GM23338 (cell line): ENCODE measurements at regions not wholly inside any gene's neighbourhood (a gene's known extent, or its start where the extent isn't known, plus 50 kb on each side); places are given as distances from the start of the nearest gene placed in this dataset.

Experiments used
- ATAC-seq: fragments of 200-7000 bp; cut with Tn5 transposase; 3 replicates; pipeline ENCODE4 v1.9.1; 2020
- DNase-seq: peaks from one replicate; pipeline ENCODE4 v3.0.0-alpha.2; 2015; ENCODE audit warnings: low spot score
- H2AFZ ChIP-seq: fragments of 200-600 bp; sonication (generic); 2 replicates; pipeline ENCODE4 v1.8.0; 2016; ENCODE audit warnings: antibody characterized with exemption, mild to moderate bottlenecking, moderate library complexity
- H3F3A ChIP-seq: fragments of 200-600 bp; sonication (generic); replicated peaks from 2 replicates; pipeline ENCODE4 v1.8.0; 2017; ENCODE audit warnings: antibody characterized with exemption, mixed run types, low read depth
- H3K27ac ChIP-seq: fragments of 200-600 bp; sonication (generic); 2 replicates; pipeline ENCODE4 v1.6.1; 2016; ENCODE audit warnings: low read depth
- H3K27me3 ChIP-seq: fragments of 200-600 bp; sonication (generic); 2 replicates; pipeline ENCODE4 v1.8.0; 2016; ENCODE audit warnings: mild to moderate bottlenecking, mixed run types, moderate library complexity; ENCODE audit not compliant: insufficient read depth
- H3K36me3 ChIP-seq: fragments of 200-600 bp; sonication (generic); 2 replicates; pipeline ENCODE4 v1.8.0; 2016; ENCODE audit warnings: mild to moderate bottlenecking; ENCODE audit not compliant: insufficient read depth
- H3K4me1 ChIP-seq: fragments of 200-600 bp; sonication (generic); 2 replicates; pipeline ENCODE4 v1.8.0; 2016; ENCODE audit warnings: mild to moderate bottlenecking, moderate library complexity; ENCODE audit not compliant: insufficient read depth
- H3K4me2 ChIP-seq: fragments of 200-600 bp; sonication (generic); 2 replicates; pipeline ENCODE4 v1.7.1; 2017; ENCODE audit warnings: mixed run types
- H3K4me3 ChIP-seq: fragments of 200-600 bp; sonication (generic); 2 replicates; pipeline ENCODE4 v1.6.1; 2016; ENCODE audit warnings: mixed run types
- H3K79me2 ChIP-seq: fragments of 200-600 bp; sonication (generic); replicated peaks from 2 replicates; pipeline ENCODE4 v1.8.0; 2017; ENCODE audit warnings: mild to moderate bottlenecking; ENCODE audit not compliant: insufficient read depth
- H3K9me2 ChIP-seq: fragments of 200-600 bp; sonication (generic); 2 replicates; pipeline ENCODE4 v1.8.0; 2017; ENCODE audit not compliant: insufficient read depth
- H4K20me1 ChIP-seq: fragments of 200-600 bp; sonication (generic); replicated peaks from 2 replicates; pipeline ENCODE4 v1.8.0; 2017; ENCODE audit warnings: mild to moderate bottlenecking; ENCODE audit not compliant: insufficient read depth
- H3K27ac Mint-ChIP-seq: 2 replicates; pipeline ENCODE4 v1.8.0; 2020; ENCODE audit warnings: inconsistent platforms, mild to moderate bottlenecking, moderate library complexity, mixed read lengths
- H3K27me3 Mint-ChIP-seq: 3 replicates; pipeline ENCODE4 v1.8.0; 2022; ENCODE audit warnings: low read depth, mild to moderate bottlenecking, moderate library complexity, mixed read lengths, inconsistent platforms; ENCODE audit not compliant: insufficient read depth, poor library complexity
- H3K36me3 Mint-ChIP-seq: 3 replicates; pipeline ENCODE4 v1.8.0; 2021; ENCODE audit warnings: low read depth, mild to moderate bottlenecking, inconsistent platforms, moderate library complexity, mixed read lengths
- H3K4me1 Mint-ChIP-seq: 3 replicates; pipeline ENCODE4 v1.8.0; 2020; ENCODE audit warnings: mild to moderate bottlenecking, inconsistent platforms, mixed read lengths
- H3K4me3 Mint-ChIP-seq: 3 replicates; pipeline ENCODE4 v1.8.0; 2021; ENCODE audit warnings: moderate library complexity, mild to moderate bottlenecking, inconsistent platforms, mixed read lengths
- H3K9me3 Mint-ChIP-seq: 3 replicates; pipeline ENCODE4 v1.8.0; 2020; ENCODE audit warnings: moderate library complexity, mild to moderate bottlenecking, inconsistent platforms, mixed read lengths
- TF ChIP-seq, protein P1 (sequence below): fragments of 250-450 bp; sonication (Bioruptor Pico); IDR thresholded peaks from 2 replicates; pipeline ENCODE4 v1.5.0; 2020; ENCODE audit warnings: mild to moderate bottlenecking, moderate library complexity
- TF ChIP-seq, protein P2 (sequence below): IDR thresholded peaks from 2 replicates; pipeline ENCODE4 v1.6.1; 2016; ENCODE audit warnings: antibody characterized with exemption

DNA sequence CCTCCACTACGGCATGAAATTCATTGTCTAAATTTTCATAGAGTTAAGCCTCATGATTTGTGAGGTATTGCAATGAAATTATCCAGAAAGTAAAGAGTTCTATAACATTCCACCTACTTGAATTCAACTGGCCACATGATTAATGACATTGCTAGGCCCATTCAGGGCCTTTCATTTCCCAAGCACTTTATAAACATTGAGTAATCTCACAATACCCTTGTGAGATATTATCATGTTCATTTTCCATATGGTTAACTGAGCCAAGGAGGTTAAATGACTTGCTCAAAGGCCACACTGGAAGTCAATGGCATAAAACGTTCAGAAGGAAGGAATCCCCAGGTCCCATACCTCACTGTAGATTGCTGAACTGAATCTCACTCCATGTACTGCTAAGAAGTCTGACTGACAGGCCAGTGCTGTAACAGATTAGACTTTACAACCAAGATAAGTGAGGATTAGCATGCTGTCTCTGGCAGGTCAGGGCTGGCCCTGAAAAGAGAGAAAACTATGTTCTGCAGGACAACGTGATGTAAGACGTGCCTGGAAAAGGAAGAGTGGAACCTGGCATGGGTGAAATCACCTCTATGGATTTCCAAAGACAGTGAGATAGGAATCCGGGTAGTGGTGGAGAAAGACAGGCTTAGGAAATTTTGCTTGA, 75.9 kb upstream of the SPACA1 start:
- DNase-seq (no peak), ATAC-seq (no peak)
- H3K79me2 ChIP-seq, result no peaks in the 10 kb centered on the region
- peaks cover 4% of the 10 kb centered on the region for H3K27me3 Mint-ChIP-seq
- H3K36me3 ChIP-seq, result no peaks in the 10 kb centered on the region
- H3K27ac ChIP-seq, result no peak overlapping the region
- H3K4me3 Mint-ChIP-seq, result no peak overlapping the region
- no peaks in the 10 kb centered on the region for H3K36me3 Mint-ChIP-seq
- no peaks in the 10 kb centered on the region for H3K27me3 ChIP-seq
- H2AFZ ChIP-seq, result no peak overlapping the region; the same call in 1 of the 2 replicates
- H3K4me1 ChIP-seq, result peaks cover 23% of the 10 kb centered on the region
- no peak overlapping the region for H3K4me3 ChIP-seq
- no peak overlapping the region for H3K27ac Mint-ChIP-seq
- no peaks in the 10 kb centered on the region for H4K20me1 ChIP-seq
- no peaks in the 10 kb centered on the region for H3F3A ChIP-seq
- TF ChIP-seq, protein P1, sequence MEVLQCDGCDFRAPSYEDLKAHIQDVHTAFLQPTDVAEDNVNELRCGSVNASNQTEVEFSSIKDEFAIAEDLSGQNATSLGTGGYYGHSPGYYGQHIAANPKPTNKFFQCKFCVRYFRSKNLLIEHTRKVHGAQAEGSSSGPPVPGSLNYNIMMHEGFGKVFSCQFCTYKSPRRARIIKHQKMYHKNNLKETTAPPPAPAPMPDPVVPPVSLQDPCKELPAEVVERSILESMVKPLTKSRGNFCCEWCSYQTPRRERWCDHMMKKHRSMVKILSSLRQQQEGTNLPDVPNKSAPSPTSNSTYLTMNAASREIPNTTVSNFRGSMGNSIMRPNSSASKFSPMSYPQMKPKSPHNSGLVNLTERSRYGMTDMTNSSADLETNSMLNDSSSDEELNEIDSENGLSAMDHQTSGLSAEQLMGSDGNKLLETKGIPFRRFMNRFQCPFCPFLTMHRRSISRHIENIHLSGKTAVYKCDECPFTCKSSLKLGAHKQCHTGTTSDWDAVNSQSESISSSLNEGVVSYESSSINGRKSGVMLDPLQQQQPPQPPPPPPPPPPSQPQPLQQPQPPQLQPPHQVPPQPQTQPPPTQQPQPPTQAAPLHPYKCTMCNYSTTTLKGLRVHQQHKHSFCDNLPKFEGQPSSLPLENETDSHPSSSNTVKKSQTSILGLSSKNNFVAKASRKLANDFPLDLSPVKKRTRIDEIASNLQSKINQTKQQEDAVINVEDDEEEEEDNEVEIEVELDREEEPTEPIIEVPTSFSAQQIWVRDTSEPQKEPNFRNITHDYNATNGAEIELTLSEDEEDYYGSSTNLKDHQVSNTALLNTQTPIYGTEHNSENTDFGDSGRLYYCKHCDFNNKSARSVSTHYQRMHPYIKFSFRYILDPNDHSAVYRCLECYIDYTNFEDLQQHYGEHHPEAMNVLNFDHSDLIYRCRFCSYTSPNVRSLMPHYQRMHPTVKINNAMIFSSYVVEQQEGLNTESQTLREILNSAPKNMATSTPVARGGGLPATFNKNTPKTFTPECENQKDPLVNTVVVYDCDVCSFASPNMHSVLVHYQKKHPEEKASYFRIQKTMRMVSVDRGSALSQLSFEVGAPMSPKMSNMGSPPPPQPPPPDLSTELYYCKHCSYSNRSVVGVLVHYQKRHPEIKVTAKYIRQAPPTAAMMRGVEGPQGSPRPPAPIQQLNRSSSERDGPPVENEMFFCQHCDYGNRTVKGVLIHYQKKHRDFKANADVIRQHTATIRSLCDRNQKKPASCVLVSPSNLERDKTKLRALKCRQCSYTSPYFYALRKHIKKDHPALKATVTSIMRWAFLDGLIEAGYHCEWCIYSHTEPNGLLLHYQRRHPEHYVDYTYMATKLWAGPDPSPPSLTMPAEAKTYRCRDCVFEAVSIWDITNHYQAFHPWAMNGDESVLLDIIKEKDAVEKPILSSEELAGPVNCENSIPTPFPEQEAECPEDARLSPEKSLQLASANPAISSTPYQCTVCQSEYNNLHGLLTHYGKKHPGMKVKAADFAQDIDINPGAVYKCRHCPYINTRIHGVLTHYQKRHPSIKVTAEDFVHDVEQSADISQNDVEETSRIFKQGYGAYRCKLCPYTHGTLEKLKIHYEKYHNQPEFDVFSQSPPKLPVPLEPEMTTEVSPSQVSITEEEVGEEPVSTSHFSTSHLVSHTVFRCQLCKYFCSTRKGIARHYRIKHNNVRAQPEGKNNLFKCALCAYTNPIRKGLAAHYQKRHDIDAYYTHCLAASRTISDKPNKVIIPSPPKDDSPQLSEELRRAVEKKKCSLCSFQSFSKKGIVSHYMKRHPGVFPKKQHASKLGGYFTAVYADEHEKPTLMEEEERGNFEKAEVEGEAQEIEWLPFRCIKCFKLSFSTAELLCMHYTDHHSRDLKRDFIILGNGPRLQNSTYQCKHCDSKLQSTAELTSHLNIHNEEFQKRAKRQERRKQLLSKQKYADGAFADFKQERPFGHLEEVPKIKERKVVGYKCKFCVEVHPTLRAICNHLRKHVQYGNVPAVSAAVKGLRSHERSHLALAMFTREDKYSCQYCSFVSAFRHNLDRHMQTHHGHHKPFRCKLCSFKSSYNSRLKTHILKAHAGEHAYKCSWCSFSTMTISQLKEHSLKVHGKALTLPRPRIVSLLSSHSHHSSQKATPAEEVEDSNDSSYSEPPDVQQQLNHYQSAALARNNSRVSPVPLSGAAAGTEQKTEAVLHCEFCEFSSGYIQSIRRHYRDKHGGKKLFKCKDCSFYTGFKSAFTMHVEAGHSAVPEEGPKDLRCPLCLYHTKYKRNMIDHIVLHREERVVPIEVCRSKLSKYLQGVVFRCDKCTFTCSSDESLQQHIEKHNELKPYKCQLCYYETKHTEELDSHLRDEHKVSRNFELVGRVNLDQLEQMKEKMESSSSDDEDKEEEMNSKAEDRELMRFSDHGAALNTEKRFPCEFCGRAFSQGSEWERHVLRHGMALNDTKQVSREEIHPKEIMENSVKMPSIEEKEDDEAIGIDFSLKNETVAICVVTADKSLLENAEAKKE (CRISPR knock-in tag), result no peak
- TF ChIP-seq, protein P2, sequence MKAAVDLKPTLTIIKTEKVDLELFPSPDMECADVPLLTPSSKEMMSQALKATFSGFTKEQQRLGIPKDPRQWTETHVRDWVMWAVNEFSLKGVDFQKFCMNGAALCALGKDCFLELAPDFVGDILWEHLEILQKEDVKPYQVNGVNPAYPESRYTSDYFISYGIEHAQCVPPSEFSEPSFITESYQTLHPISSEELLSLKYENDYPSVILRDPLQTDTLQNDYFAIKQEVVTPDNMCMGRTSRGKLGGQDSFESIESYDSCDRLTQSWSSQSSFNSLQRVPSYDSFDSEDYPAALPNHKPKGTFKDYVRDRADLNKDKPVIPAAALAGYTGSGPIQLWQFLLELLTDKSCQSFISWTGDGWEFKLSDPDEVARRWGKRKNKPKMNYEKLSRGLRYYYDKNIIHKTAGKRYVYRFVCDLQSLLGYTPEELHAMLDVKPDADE, result no peak
- no peaks in the 10 kb centered on the region for H3K4me1 Mint-ChIP-seq
- H3K4me2 ChIP-seq, result no peak overlapping the region
- H3K9me2 ChIP-seq, result 0 out of 2 replicates have a peak, but pooled peaks cover 8% of the 10 kb centered on the region
- no peaks in the 10 kb centered on the region for H3K9me3 Mint-ChIP-seq
